Fibroblast of skin of left quadriceps (primary cell): ENCODE measurements at regions not wholly inside any gene's neighbourhood (a gene's known extent, or its start where the extent isn't known, plus 50 kb on each side); places are given as distances from the start of the nearest gene placed in this dataset.
"Not testable (repeated sequence)": the region's sequence is repeated elsewhere in the genome, so short reads cannot be mapped to it uniquely, and the experiment has no call there.

Source experiments
- DNase-seq, 2 experiments: peaks; one replicate each; pipeline ENCODE4 v3.0.0-alpha.2; 2013; ENCODE audit warnings: low read depth in 2 of 2

DNA sequence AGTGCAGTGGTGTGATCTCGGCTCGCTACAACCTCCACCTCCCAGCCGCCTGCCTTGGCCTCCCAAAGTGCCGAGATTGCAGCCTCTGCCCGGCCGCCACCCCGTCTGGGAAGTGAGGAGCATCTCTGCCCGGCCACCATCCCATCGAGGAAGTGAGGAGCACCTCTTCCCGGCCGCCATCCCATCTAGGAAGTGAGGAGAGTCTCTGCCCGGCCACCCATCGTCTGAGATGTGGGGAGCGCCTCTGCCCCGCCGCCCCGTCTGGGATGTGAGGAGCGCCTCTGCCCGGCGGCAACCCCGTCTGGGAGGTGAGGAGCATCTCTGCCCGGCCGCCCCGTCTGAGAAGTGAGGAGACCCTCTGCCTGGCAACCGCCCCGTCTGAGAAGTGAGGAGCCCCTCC lies 88.5 kb upstream of the DCAF12L1 start:
- DNase-seq, result not testable (repeated sequence)

DNA sequence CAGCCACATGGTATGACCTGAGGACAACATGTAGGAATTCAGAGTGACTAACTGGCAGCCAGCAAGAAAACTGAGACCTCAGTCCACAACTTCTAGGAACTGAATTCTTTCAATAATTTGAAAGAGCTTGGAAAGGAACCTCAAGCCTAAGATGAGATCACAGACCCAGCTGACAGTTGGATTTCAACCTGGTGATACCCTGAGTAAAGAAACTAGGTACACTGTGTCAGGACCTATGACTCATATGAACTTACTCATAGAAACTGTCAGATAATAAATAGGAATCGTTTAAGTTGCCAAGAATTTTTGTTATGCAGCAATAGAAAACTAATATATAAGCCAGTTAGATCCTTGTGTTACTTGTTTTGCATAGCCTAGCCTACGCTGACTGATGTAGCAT lies 102.4 kb upstream of the DCAF12L1 start:
- DNase-seq, result no peak

DNA sequence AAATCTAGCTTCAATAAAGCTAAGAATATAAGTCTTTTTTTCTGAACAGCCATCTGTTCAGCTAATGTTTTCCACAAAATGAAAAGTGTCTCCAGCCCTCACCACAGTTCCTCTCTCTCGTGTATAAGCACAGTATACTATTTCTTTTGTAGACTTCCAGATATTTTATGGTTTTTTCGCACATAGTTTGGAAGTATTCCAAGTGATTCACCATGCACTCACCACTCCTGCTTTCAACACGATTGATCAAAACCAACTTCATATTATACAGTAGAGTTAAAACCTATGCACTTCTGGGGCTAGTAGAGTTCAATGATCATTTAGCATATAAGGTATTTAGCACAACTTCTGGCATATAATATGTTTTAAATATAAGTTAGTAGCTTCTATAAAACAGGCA lies 105.8 kb upstream of the DCAF12L1 start:
- DNase-seq, result peak; percentile 39 to 47

DNA sequence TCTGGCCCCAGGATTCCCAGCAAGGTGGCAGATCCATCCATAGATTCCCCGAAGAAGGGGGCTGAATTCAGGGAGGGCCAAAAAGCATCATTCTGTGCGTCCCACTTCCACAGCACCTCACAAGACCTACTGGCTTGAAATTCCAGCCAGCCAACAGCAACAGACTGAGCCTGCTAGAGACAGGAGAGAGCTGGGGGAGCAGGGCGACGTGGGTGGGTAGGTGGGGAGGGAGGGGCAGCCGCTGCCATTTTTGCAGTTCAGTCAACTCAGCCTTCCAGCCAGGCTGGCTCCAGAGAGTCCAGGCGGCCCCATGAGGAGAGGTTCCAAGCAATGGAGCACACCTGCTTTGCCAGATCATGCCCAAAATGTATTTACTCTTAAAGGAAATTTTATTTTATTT lies 117.6 kb upstream of the DCAF12L1 start:
- DNase-seq, result no peak

DNA sequence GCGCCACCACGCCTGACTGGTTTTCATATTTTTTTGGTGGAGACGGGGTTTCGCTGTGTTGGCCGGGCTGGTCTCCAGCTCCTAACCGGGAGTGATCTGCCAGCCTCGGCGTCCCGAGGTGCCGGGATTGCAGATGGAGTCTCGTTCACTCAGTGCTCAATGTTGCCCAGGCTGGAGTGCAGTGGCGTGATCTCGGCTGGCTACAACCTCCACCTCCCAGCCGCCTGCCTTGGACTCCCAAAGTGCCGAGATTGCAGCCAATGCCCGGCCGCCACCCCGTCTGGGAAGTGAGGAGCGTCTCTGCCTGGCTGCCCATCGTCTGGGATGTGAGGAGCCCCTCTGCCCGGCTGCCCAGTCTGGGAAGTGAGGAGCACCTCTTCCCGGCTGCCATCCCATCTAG lies 120.8 kb upstream of the DCAF12L1 start:
- DNase-seq, result not testable (repeated sequence)

DNA sequence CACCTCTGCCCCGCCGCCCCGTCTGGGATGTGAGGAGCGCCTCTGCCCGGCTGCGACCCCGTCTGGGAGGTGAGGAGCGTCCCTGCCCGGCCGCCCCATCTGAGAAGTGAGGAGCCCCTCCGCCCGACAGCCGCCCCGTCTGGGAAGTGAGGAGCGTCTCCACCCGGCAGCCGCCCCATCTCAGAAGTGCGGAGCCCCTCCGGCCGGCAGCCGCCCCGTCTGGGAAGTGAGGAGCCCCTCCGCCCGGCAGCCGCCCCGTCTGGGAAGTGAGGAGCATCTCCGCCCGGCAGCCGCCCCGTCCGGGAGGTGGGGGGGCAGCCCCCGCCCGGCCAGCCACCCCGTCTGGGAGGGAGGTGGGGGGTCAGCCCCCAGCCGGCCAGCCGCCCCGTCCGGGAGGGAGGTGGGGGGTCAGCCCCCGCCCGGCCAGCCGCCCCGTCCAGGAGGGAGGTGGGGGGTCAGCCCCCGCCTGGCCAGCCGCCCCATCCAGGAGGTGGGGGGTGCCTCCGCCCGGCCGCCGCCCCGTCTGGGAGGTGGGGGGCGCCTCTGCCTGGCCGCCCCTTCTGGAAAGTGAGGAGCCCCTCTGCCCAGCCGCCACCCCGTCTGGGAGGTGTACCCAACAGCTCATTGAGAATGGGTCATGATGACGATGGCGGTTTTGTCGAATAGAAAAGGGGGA lies 121.3 kb upstream of the DCAF12L1 start:
- not testable (repeated sequence) for DNase-seq

DNA sequence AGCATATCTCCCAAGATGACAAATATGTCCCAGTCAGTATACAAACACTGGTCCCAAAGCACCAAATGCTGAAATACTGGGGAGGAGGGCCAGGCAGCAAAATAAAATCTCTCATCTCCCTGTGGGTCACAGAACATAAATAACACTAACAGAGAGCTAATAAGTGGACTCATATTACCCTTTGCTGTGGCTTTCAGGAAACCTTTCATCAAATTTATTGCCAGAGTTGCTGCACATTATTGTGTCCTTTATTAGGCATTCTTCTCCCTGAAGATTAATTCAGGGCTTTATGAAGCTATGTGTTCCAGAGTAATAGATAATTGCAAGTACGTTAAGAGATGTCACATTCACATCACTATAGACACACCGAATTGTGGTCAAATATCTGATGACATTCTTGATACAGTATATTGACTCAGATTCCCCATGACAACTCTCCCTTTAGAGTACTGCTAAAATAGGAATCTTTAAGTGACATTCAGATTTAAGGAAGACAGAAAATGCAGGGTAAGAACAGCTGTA lies 124.1 kb upstream of the PRR32 start:
- no peak for DNase-seq

DNA sequence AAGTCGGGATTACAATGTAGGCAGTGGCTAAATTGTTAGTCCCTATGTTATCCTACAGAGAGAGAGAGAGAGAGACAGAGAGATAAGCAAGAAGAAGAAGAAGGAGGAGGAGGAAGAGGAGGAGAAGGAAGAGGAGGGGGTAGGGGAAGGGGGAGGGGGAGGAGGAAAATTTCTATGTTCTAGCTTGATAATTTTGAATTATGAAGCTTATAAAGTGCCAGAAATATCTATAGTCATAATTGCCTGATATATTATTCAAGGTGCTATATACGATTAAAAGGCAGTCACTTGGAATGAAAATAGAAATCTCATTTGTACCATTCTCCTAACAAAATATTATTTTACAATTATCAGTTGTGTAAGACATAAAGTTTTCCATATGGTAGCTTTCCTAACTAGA lies 122.4 kb upstream of the PRR32 start:
- no peak for DNase-seq

DNA sequence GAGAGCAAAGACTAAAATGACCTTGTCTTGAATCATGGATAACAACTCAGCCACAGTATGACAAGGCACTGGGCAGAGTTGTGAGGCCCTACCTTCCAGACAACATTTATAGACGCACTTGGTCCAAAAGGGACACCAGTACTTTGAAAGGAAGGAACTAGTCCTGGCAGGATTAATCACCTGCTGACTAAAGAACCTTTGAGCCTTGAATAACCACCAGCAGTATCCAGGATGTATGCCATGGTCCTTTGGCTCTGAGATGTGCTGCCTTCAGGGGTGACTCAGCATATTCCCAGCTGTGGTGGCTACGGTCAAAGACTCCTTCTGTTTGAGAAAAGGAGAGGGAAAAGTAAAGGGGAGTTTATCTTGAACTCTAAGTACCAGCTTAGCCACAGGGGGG lies 118.1 kb upstream of the PRR32 start:
- no peak for DNase-seq

DNA sequence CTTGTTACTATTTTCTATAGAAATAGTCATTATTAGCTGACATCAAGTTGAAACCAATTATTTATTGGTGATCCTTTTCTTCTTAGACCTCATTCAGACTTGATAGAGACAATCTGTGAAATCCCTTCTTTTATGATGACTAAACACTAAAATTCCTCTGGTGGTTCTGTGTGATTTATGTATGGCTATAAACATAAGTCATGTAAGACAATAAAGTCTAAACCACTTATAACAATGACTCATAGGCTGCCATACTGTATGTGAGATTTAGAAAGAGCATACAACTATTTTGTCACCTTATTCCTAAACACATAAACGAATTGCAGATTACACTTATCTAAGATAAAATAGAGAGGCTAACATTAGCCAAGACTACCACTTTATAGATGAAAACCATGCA lies 101.1 kb upstream of the PRR32 start:
- DNase-seq, result peak in 1 of 2 experiments; percentile 1

DNA sequence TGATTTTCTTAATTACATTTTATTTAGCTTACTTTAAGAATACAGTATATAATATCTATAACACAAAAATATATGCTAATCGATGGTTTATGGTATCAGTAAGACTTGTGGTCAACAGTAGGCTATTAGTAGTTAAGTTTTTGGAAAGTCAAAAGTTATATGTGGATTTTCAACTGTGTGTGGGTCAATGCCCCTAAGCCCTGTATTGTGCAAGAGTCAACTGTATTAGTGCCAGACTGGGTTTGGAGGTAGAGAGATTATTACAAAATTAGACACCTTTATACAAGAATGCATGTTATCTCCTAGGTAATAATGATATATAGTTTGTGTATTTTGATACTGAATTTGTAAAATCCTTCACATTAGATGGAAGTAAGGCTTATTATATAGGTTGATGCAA lies 100.3 kb upstream of the PRR32 start:
- no peak for DNase-seq

DNA sequence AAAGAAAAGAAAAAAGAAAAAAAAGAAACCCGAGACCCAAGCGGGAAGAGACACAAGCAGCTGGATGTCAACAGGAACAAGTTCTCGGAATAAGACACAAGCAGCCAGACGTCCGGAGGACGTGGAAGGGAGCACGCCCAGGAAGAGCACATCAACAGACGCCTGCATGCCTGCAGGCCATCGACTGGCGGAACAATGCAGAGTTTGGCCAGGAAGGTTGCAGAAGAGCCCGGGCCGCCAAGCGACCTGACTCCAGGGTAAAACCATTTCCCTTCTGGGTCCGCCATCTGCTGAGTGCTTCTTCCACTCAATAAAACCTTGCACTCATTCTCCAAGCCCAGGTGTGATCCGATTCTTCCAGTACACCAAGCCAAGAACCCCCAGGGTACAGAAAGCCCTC lies 95.6 kb upstream of the PRR32 start:
- DNase-seq, result no peak

DNA sequence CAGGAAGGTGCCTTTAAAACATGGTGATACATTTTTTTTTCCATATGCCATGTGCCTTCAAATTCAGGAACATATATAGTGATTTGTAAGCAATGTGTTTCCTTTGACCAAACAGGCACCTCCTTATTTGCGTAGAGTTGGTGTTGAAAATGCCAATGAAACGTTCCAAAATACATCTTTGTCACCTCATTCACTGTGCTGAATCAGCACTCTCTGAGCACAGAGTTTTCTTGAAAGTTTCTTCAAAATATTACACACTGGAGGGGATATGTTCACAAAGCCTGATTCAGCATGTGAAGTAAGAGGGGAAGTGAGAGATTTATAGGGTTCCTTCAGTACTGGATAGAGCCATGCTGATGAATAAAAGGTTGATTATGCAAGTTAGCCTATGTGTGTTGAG lies 85.7 kb upstream of the PRR32 start:
- DNase-seq, result no peak
